ENCODE measurements at regions not wholly inside any gene's neighbourhood (a gene's known extent, or its start where the extent isn't known, plus 50 kb on each side); places are given as distances from the start of the nearest gene placed in this dataset.

GRCh38 chr4:158003212-158003611 is 169.6 kb downstream of the GASK1B start:
- no peaks in the 10 kb centered on the region for H3K4me1 Mint-ChIP-seq
- H3K9me3 Mint-ChIP-seq = no peaks in the 10 kb centered on the region
- H3K27me3 Mint-ChIP-seq (ENCODE audit: insufficient read depth, low read depth, poor library complexity) = peaks cover 6% of the 10 kb centered on the region
- no peaks in the 10 kb centered on the region for H3K4me1 ChIP-seq (ENCODE audit: insufficient read depth)
- H3K4me2 ChIP-seq = no peak overlapping the region
- H3K9me2 ChIP-seq (ENCODE audit: insufficient read depth) = no peaks in the 10 kb centered on the region
- no peaks in the 10 kb centered on the region for H3K36me3 ChIP-seq (ENCODE audit: insufficient read depth)
- no peaks in the 10 kb centered on the region for H3K79me2 ChIP-seq (replicated peaks; ENCODE audit: insufficient read depth)
- ATAC-seq (no peak), DNase-seq (ENCODE audit: low spot score) (no peak)
- H3K27ac ChIP-seq (ENCODE audit: low read depth) = no peak overlapping the region
- no peak overlapping the region for H3K4me3 ChIP-seq
- H3K4me3 Mint-ChIP-seq = no peak overlapping the region
- no peaks in the 10 kb centered on the region for H3K27me3 ChIP-seq (ENCODE audit: insufficient read depth)
- H4K20me1 ChIP-seq (replicated peaks; ENCODE audit: insufficient read depth) = no peaks in the 10 kb centered on the region
- no peak overlapping the region for H2AFZ ChIP-seq
- TF ChIP-seq ZNF331 (CRISPR knock-in tag; IDR thresholded peaks at IDR 0.05; ENCODE audit: low read depth) (no peak), CTCF (conservative IDR thresholded peaks at IDR 0.05; ENCODE audit: low read depth in 2 of 2) (no peak), ZNF114 (CRISPR knock-in tag; IDR thresholded peaks at IDR 0.05) (no peak), STAT1 (IDR thresholded peaks at IDR 0.05; ENCODE audit: unreplicated experiment) (no peak), EZH2 (IDR thresholded peaks at IDR 0.05; ENCODE audit: low read depth, unreplicated experiment) (no peak), NANOG (IDR thresholded peaks at IDR 0.05; ENCODE audit: borderline replicate concordance) (no peak), ZNF462 (CRISPR knock-in tag; IDR thresholded peaks at IDR 0.05) (no peak), CREB1 (CRISPR knock-in tag; IDR thresholded peaks at IDR 0.05; ENCODE audit: low read depth) (no peak), POLR2AphosphoS5 (IDR thresholded peaks at IDR 0.05; ENCODE audit: low read depth) (no peak), EZH2phosphoT487 (IDR thresholded peaks at IDR 0.05; ENCODE audit: unreplicated experiment) (no peak)
- TF ChIP-seq, protein P1, sequence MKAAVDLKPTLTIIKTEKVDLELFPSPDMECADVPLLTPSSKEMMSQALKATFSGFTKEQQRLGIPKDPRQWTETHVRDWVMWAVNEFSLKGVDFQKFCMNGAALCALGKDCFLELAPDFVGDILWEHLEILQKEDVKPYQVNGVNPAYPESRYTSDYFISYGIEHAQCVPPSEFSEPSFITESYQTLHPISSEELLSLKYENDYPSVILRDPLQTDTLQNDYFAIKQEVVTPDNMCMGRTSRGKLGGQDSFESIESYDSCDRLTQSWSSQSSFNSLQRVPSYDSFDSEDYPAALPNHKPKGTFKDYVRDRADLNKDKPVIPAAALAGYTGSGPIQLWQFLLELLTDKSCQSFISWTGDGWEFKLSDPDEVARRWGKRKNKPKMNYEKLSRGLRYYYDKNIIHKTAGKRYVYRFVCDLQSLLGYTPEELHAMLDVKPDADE (IDR thresholded peaks at IDR 0.05) = no peak
- no peaks in the 10 kb centered on the region for H3F3A ChIP-seq (replicated peaks; ENCODE audit: low read depth)
- H3K36me3 Mint-ChIP-seq (ENCODE audit: low read depth) = no peaks in the 10 kb centered on the region
- H3K27ac Mint-ChIP-seq = no peak overlapping the region
